Left lung (tissue), 4 donors: ENCODE measurements at regions not wholly inside any gene's neighbourhood (a gene's known extent, or its start where the extent isn't known, plus 50 kb on each side); places are given as distances from the start of the nearest gene placed in this dataset.
"Not testable (repeated sequence)": the region's sequence is repeated elsewhere in the genome, so short reads cannot be mapped to it uniquely, and the experiment has no call there.

Source experiments
- ATAC-seq: fragments of 200-7000 bp; cut with Tn5 transposase; one replicate; pipeline ENCODE4 v1.9.1; 2020; ENCODE audit warnings: moderate library complexity
- DNase-seq, 4 donors: peaks; one replicate each; pipeline ENCODE4 v3.0.0-alpha.2; 2013 to 2020
- H3K27ac ChIP-seq, 2 donors: fragments of 200-600 bp; sonication (generic) in 1 of 2; one replicate each; pipeline versions ENCODE4 v1.5.0 to v1.8.0; 2020 to 2021
- H3K27me3 ChIP-seq, 2 donors: fragments of 200-600 bp; sonication (generic) in 1 of 2; one replicate each; pipeline versions ENCODE4 v1.5.0 to v1.8.0; 2020 to 2021
- H3K36me3 ChIP-seq, 2 donors: fragments of 200-600 bp; sonication (generic) in 1 of 2; one replicate each; pipeline versions ENCODE4 v1.5.0 to v1.8.0; 2020 to 2021
- H3K4me1 ChIP-seq, 2 donors: fragments of 200-600 bp; one replicate each; pipeline ENCODE4 v1.8.0; 2021
- H3K4me3 ChIP-seq, 2 donors: fragments of 200-600 bp; sonication (generic) in 1 of 2; one replicate each; pipeline versions ENCODE4 v1.5.0 to v1.8.0; 2020 to 2021; ENCODE audit warnings: mild to moderate bottlenecking in 1 of 2
- H3K9me3 ChIP-seq, 2 donors: fragments of 200-600 bp; sonication (generic) in 1 of 2; one replicate each; pipeline versions ENCODE4 v1.5.0 to v1.8.0; 2020 to 2021
- CTCF ChIP-seq, 2 donors: fragments of 200-600 bp; sonication (generic) in 1 of 2; IDR thresholded peaks; one replicate each; pipeline versions ENCODE4 v1.5.0 to v1.8.0; 2021; ENCODE audit warnings: antibody characterized with exemption in 2 of 2
- intact Hi-C, 2 donors: fragments of 100-400 bp; cut with DNase I; formaldehyde crosslinking; loops; one replicate each; pipeline versions ENCODE4 v1.11.2 to v1.14.2; 2022
- donor health status: DM: no; HTN: yes; CAD: no.
- donor health status: DM: no; HTN: no; CAD: no.

GRCh38 chr9:102642651-102643050 lies 352.5 kb upstream of the CYLC2 start:
- intact Hi-C loops = no loop called here
- no peak for ATAC-seq

GRCh38 chr9:102631559-102631958 lies 363.6 kb upstream of the CYLC2 start:
- Histone ChIP-seq H3K9me3 (peaks cover 0 to 15% of the 10 kb centered on the region in 2 donors), H3K4me1 (no peaks in the 10 kb centered on the region), H3K27me3 (no peaks in the 10 kb centered on the region), H3K27ac (no peak overlapping the region), H3K36me3 (no peaks in the 10 kb centered on the region), H3K4me3 (no peak overlapping the region)
- TF ChIP-seq CTCF (IDR thresholded peaks at IDR 0.05) = no peak
- no peak for ATAC-seq
- no peak for DNase-seq
- intact Hi-C loops = no loop called here

More at GRCh38 chr9:102642651-102643050, 352.5 kb upstream of the CYLC2 start:
- H3K9me3 ChIP-seq = no peaks in the 10 kb centered on the region
- no peaks in the 10 kb centered on the region for H3K36me3 ChIP-seq
- no peak for DNase-seq
- H3K27ac ChIP-seq = no peak overlapping the region
- no peaks in the 10 kb centered on the region for H3K4me1 ChIP-seq
- no peak for TF ChIP-seq CTCF (IDR thresholded peaks at IDR 0.05)
- no peaks in the 10 kb centered on the region for H3K27me3 ChIP-seq
- no peak overlapping the region for H3K4me3 ChIP-seq

DNA sequence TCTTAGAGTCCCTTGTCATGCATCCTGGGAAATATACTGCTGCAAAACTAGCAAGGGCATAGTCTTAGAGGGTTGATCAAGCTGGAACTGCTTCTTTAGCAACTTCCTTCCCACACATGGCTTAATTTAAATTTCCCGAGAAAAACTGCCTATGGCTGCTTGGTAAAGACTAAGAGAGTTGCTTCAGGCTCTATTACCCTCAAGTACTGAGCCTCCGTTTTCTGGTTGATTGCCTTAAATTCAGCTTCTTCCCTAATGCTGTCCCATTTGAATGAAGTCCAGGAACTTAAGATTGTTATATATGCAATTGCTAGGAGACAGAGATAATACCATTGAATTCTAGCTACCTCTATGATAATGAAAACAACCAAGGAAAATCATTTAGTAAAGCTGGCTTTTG lies 385.7 kb upstream of the CYLC2 start:
- Histone ChIP-seq H3K27me3 (no peaks in the 10 kb centered on the region), H3K4me3 (no peak overlapping the region), H3K36me3 (no peaks in the 10 kb centered on the region), H3K4me1 (no peaks in the 10 kb centered on the region), H3K9me3 (peaks cover 0 to 16% of the 10 kb centered on the region in 2 donors), H3K27ac (no peak overlapping the region)
- no peak for ATAC-seq
- DNase-seq = no peak
- intact Hi-C loops = no loop called here
- TF ChIP-seq CTCF (IDR thresholded peaks at IDR 0.05) = no peak

DNA sequence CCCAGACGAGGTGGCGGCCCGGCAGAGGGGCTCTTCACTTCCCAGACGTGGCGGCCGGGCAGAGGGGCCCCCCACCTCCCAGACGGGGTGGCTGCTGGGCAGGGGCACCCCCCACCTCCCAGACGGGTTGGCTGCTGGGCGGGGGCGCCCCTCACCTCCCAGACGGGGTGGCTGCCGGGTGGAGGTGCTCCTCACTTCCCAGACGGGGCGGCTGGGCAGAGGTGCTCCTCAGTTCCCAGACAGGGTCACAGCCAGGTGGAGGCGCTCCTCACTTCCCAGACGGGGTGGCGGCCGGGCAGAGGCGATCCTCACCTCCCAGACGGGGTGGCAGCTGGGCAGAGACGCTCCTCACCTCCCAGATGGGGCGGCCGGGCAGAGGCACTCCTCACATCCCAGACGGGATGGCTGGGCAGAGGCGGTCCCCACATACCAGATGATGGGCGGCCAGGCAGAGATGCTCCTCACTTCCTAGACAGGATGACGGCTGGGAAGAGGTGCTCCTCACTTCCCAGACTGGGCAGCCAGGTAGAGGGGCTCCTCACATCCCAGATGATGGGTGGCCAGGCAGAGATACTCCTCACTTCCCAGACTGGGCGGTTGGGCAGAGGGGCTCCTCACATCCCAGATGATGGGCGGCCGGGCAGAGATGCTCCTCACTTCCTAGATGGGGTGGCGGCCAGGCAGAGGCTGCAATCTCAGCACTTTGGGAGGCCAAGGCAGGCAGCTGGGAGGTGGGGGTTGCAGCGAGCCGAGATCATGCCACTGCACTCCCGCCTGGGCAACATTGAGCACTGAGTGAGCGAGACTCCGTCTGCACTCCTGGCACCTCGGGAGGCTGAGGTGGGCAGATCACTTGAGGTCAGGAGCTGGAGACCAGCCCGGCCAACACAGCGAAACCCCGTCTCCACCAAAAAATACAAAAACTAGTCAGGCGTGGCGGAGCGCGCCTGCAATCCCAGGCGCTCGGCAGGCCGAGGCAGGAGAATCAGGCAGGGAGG lies 391.6 kb upstream of the CYLC2 start:
- H3K27ac ChIP-seq, H3K4me3 ChIP-seq, intact Hi-C loops, H3K36me3 ChIP-seq, H3K27me3 ChIP-seq, H3K4me1 ChIP-seq, ATAC-seq: not testable (repeated sequence)
- DNase-seq = peak in 1 of 4 donors; percentile 67
- peaks cover 0 to 56% of the 10 kb centered on the region in 2 donors for H3K9me3 ChIP-seq

- peaks cover 0 to 31% of the 10 kb centered on the region in 2 donors for H3K9me3 ChIP-seq
- no peaks in the 10 kb centered on the region for H3K4me1 ChIP-seq
- TF ChIP-seq CTCF (IDR thresholded peaks at IDR 0.05) = no peak
- H3K36me3 ChIP-seq = no peaks in the 10 kb centered on the region
- ATAC-seq = no peak
- H3K4me3 ChIP-seq = no peak overlapping the region
- DNase-seq = no peak
- H3K27ac ChIP-seq = no peak overlapping the region
- H3K27me3 ChIP-seq = no peaks in the 10 kb centered on the region
- intact Hi-C loops = no loop called here
Observed at GRCh38 chr9:102594241-102594640, 400.9 kb upstream of the CYLC2 start.
